Stimulated activated CD4-positive, alpha-beta T cell treated with anti-CD3 and anti-CD28 coated beads, Interleukin-12 subunit alpha, Interleukin-12 subunit beta, amount 100 ng/mL, for 24 hours (primary cell): ENCODE measurements at regions not wholly inside any gene's neighbourhood (a gene's known extent, or its start where the extent isn't known, plus 50 kb on each side); places are given as distances from the start of the nearest gene placed in this dataset.

Experiments
- DNase-seq, 2 experiments: peaks; one replicate each; pipeline ENCODE4 v3.0.0-alpha.2; 2020; ENCODE audit warnings: low read depth in 2 of 2

DNA sequence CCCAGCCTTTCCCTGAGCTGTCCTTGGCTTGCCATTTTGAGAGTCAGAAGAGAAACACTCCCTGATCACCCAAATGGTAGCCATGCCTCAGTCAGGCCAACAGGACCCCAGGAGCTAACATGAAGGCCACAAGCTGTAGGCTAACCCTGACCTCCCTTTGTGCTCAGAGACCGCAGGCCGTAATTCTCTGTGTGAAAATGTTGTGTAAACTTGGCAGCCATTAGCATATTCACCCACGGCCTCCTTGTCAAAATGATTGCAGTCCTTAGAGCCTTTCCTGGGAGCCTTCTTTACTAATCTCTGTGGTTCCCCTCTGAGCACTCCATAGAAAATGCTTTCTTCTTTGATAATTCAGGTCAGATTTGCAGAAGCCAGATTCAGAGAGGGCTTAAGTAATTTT, 418.9 kb downstream of the COG6 start:
- no peak for DNase-seq

DNA sequence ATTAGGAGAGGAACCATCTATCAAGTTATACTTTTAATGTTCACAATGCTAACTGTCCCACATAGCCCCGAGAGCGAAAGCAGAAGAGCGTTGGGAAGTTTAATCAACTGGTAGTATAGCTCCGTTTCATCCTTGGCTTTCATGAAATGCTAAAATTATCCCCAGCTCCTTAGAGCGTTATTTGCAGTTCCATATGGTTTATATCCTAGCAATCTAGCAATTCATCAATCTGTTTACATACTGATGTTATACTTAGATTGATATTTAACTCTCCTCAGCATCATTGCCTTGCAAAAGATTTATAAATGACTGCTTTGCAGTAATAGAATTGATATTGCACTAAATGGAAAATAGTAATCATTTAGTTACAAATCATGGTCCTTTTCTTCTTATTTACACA, 419.8 kb downstream of the COG6 start:
- no peak for DNase-seq

GRCh38 chr13:40076765-40077362, 421.4 kb downstream of the COG6 start:
- no peak for DNase-seq

DNA sequence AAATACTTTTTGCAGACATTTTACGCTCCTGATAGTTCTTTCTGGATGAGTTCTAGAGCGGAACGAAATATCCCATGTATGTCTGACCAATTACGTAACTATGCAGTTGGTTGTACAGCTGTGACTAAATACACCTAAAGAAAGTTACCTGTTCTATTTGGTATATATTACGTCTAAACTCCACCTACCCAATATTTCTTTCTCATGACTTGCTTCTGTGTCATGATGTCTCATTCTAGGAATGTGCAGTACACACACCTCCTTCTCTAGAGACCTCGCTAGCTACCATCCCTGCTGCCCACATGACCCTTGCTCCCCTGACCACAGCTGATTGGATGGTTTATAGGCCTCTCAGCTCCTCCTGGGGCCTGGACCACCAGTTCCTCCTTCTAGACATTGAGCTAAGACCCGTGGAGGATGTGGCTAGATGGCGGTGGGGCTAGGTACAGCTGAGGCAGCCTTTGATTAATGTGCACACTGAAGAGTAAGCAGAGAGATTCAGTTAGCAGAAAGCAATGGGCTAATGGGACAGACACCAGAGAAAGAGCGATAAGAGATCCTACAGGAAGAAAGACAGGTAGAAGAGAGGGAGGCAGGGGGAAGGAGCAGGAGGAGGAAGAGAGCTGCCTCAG, 422.1 kb downstream of the COG6 start:
- DNase-seq, result no peak

- no peak for DNase-seq
These were observed 424.3 kb downstream of the COG6 start for GRCh38 chr13:40079721-40080120.

DNA sequence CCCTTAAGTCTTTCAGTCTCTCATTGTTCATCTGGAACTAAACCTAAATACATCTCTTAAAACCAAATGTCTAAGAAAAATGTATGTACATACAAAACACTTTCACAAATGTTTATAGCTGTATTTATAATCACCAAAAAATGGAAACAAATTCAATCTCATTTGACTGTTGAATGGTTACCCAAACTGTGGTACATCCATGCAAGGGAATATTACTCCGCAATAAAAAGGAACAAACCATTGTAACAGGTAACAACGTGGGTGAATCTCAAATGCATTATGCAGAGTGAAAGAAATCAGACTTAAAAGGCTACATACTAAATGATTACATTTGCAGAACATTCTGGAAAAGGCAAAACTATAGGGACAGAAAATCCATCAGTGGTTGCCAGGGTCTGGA, 425.2 kb downstream of the COG6 start:
- no peak for DNase-seq

DNA sequence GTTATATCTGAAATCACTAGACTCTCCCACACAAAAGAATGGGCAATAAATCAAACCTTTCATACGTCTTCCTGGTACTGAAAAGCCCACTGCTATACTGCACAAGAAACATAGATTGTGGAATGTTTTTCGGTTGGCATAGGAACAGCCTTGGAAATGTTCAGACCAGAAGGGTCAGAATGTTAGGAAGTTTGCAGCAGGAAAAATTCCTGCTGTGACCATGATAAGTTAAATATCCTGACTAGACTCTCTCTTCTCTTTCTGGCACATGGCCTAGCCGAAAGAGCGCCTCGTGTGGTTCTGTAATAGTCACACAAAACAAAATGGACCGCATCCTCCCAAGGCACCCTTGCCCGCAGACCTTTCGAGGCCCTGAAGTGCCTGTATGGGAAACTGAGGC, 427.2 kb downstream of the COG6 start:
- no peak for DNase-seq

DNA sequence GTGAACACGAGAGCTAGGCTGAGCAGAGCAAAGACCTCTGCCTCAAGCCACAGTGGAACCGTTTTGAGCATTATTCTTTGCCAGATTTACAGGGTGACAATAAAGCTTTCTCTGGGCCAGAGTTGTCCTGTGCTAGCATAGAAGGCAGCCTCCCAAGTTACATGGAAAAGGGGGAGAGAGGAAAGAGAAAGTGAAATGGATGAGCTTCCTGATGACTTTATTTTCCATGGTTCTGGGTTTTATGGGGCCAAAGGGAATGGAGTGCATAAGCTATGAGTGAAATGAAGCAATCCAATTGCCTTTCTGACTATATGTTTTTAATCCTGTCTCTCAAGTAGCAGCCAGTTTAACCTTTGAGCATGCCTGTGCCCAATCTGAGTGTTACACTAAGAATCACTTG, 428.4 kb downstream of the COG6 start:
- no peak for DNase-seq

- DNase-seq, result no peak
These were observed 429.5 kb downstream of the COG6 start for GRCh38 chr13:40084934-40085333.

DNA sequence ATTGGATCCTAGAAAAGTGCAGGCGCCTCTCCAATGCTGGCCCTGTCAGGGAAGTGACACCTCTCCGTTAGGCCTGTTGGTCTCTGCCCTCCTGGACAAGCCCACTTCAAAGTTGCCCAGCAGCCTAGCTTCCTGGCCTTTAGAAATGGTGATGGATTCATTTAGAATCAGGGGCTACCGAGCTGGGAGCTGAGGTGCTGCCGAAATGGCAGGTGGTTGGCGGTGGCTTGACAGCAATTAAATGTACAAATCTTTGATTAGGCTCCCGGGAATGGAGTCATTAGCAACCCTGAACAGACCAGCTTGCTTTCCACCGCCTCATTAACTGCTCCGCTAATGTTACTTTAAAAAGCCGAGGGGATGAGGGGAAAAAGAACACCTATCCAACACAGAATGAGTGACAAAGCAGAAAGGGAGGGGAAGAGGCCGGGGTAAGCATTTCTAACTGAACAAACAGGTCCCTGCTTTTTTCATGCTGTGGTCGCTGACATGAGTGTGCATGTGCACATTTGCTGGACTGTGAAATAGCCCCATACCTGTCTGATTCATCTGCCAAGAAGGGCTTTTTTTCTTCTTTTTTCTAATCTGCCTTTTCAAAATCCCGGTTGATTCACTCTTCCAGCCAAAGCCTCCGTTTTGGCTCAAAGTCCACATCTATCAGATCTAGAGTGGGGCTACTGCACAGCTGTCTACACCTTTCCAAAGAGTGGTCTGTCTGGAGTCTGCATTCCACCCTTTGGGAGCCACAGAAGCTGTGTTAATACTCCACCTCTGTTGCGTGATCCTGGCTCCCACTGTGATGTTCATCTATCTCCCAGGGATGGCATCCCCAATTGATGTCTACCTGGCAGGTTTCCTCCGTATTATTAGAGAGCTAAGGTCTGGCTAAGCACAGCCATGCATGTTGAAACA, 431.9 kb downstream of the COG6 start:
- DNase-seq, result no peak

GRCh38 chr13:40094056-40094455, 438.6 kb downstream of the COG6 start:
- no peak for DNase-seq

- no peak for DNase-seq
These were observed 440.4 kb downstream of the COG6 start for GRCh38 chr13:40095695-40096356.

- peak in 1 of 2 experiments; percentile 22 for DNase-seq
These were observed 441.0 kb downstream of the COG6 start for GRCh38 chr13:40096357-40096901.

DNA sequence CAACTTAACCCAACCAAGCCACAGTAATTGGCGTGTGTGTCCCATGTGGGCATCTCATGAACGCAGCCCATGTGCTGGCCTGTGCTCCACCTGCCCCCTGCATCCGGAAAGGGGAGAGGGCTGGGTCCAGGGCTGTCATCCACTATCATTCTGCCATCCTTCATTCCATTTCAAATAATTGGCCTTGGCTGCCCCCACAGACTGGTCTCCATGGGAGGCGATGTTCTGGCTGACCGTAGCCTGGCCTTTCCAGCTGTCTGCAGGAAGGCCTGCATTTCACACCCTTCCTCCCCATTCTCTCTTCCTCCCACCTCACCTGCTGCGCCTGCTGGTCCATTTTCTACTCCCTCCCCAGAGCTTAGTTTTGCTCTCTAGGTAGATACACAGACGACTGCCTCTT, 442.8 kb downstream of the COG6 start:
- DNase-seq, result no peak

- DNase-seq, result peak in 1 of 2 experiments; percentile 37
These were observed 446.4 kb downstream of the COG6 start for GRCh38 chr13:40101708-40102359.

DNA sequence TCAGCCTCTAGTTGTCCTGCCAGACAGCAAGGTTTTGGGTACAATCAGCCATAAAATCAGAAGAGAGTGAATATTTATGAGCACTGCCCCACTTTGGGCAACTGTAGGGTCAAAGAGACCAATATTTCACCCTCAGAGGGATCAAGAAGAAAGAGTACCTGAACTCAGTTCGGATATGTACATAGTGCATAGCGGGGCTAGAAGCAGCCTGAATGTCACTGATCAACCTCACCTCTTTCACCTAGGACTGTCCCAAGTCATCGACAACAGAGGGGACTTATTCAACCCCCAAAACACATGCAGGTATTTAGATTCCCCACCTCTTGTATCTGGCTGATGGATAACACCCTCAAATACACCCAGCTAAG, 446.9 kb downstream of the COG6 start:
- no peak for DNase-seq

DNA sequence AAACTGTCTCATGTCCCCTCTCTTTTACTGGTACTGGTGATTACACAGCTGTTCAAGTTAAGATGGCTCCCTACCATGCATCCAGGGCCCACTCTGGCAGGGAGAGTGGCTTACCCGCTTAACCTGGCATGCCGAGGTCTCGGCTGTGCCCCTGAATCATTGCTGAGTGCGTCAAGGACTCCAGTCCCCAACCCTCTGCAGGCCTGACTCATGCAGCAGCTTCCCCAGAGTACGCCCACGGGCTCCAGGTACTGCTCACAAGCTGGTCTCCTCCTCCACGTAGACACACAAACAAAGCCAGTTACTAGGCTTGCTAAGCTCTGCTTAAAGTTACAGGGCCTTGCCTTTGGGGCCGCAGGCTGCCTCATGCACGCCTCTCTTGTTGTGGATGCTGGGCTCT, 447.4 kb downstream of the COG6 start:
- peak; percentile 80 to 88 for DNase-seq

GRCh38 chr13:40103864-40104263, 448.4 kb downstream of the COG6 start:
- no peak for DNase-seq

GRCh38 chr13:40105231-40105630, 449.8 kb downstream of the COG6 start:
- DNase-seq, result no peak

- no peak for DNase-seq
These were observed 453.9 kb downstream of the COG6 start for GRCh38 chr13:40109351-40109844.

DNA sequence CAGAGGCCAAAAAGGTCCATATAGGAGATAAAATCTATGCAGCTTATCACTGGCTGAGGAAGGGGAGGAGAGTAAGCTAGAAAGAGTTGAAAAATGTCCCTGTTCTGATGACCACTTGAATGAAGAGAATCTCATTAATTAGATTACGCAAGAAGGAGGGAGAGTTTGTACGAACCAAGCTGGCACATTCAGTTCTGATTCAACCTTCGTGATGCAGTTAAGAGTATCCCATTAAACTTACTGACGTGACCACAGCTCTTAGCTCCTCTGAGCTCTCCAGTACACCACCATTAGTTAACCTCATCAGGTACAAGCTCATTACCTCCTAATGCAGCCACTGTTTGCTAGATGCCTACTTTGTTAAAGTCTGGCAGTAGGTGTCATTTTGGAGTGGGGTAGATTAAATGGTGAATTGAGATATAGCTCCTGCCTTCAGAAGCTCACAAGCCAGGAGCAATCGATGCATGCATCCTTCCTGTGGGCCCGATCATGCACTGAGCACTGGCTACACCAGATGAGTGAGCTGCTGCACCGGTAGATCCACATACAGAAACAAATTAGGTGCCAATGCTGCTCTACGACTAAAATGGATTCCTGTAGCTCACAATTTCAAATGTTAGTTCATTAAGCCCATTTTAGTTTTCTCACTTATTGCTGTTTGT, 458.3 kb downstream of the COG6 start:
- no peak for DNase-seq
